Breast epithelium (tissue), 4 donors: ENCODE measurements at regions not wholly inside any gene's neighbourhood (a gene's known extent, or its start where the extent isn't known, plus 50 kb on each side); places are given as distances from the start of the nearest gene placed in this dataset.

ENCODE experiments used
- DNase-seq, 2 donors: peaks; one replicate each; pipeline ENCODE4 v3.0.0-alpha.2; 2019; ENCODE audit warnings: low spot score in 2 of 2
- H3K27ac ChIP-seq, 2 donors: fragments of 200-600 bp; sonication (generic) in 1 of 2; one replicate each; pipeline ENCODE4 v1.5.1; 2016 to 2019; ENCODE audit warnings: mild to moderate bottlenecking in 1 of 2
- H3K27me3 ChIP-seq, 2 donors: fragments of 200-600 bp; sonication (generic) in 1 of 2; one replicate each; pipeline versions ENCODE4 v1.5.1 to v1.6.0; 2017 to 2019; ENCODE audit warnings: control low read depth in 1 of 2, mild to moderate bottlenecking in 1 of 2
- H3K36me3 ChIP-seq: fragments of 200-600 bp; one replicate; pipeline ENCODE4 v1.5.1; 2019
- H3K4me1 ChIP-seq, 2 donors: fragments of 200-600 bp; sonication (generic); one replicate each; pipeline ENCODE4 v1.5.1; 2016 to 2019; ENCODE audit warnings: control low read depth in 1 of 2
- H3K4me3 ChIP-seq, 3 donors: fragments of 200-600 bp; sonication (generic); 1 replicate in 2 of 3; 2 replicates in 1 of 3; pipeline ENCODE4 v1.5.1; 2016 to 2019; ENCODE audit warnings: mild to moderate bottlenecking in 3 of 3, moderate library complexity in 2 of 3
- H3K9me3 ChIP-seq, 2 donors: fragments of 200-600 bp; sonication (generic) in 1 of 2; one replicate each; pipeline ENCODE4 v1.5.1; 2016 to 2019; ENCODE audit warnings: control low read depth in 1 of 2
- POLR2A ChIP-seq: fragments of 450-650 bp; IDR thresholded peaks from one replicate; pipeline ENCODE4 v1.6.1; 2016; ENCODE audit warnings: antibody characterized with exemption, mild to moderate bottlenecking, moderate library complexity
- POLR2AphosphoS5 ChIP-seq, 3 donors: sonication (generic); formaldehyde crosslinking; IDR thresholded peaks; one replicate each; pipeline ENCODE4 v1.6.1; 2017; ENCODE audit warnings: antibody characterized with exemption in 3 of 3
- intact Hi-C: fragments of 100-400 bp; cut with DNase I; formaldehyde crosslinking; loops from one replicate; pipeline ENCODE4 v1.15.1; 2023; ENCODE audit warnings: low total_unique reads
- TF ChIP-seq, protein P1 (sequence below), 3 donors: fragments of 450-650 bp; IDR thresholded peaks; one replicate each; pipeline ENCODE4 v1.5.1; 2016 to 2017; ENCODE audit warnings: antibody characterized with exemption in 3 of 3, mild to moderate bottlenecking in 3 of 3, moderate library complexity in 3 of 3

DNA sequence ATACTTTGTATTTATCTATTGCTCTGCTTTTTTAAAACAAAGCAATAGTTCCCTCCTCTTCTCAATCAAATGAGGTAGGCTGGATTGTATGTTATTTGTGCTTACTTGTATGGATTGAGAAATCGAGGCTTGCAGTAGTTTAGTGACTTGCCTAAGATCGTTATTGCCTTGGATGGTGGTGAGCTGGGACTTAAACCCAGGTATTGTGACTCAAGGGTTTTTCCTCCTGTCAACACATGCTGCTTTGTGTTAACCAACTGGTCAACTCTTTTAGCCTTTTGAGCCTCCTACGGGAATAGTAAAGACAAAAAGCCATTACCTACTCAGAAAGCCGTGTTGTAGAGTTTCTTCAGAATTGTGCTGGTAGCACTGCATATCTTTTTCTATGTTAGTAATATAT, 95.2 kb upstream of the THUMPD2 start:
- H3K27me3 ChIP-seq, result no peaks in the 10 kb centered on the region
- H3K4me1 ChIP-seq, result no peaks in the 10 kb centered on the region
- no peak overlapping the region for H3K27ac ChIP-seq
- intact Hi-C loops, result no loop called here
- H3K4me3 ChIP-seq, result no peak overlapping the region
- H3K9me3 ChIP-seq, result no peaks in the 10 kb centered on the region
- no peaks in the 10 kb centered on the region for H3K36me3 ChIP-seq
- no peak for DNase-seq
- no peak for TF ChIP-seq POLR2AphosphoS5 (IDR thresholded peaks at IDR 0.05)
- TF ChIP-seq POLR2A, result no peak
- TF ChIP-seq, protein P1, sequence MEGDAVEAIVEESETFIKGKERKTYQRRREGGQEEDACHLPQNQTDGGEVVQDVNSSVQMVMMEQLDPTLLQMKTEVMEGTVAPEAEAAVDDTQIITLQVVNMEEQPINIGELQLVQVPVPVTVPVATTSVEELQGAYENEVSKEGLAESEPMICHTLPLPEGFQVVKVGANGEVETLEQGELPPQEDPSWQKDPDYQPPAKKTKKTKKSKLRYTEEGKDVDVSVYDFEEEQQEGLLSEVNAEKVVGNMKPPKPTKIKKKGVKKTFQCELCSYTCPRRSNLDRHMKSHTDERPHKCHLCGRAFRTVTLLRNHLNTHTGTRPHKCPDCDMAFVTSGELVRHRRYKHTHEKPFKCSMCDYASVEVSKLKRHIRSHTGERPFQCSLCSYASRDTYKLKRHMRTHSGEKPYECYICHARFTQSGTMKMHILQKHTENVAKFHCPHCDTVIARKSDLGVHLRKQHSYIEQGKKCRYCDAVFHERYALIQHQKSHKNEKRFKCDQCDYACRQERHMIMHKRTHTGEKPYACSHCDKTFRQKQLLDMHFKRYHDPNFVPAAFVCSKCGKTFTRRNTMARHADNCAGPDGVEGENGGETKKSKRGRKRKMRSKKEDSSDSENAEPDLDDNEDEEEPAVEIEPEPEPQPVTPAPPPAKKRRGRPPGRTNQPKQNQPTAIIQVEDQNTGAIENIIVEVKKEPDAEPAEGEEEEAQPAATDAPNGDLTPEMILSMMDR (IDR thresholded peaks at IDR 0.05), result no peak

DNA sequence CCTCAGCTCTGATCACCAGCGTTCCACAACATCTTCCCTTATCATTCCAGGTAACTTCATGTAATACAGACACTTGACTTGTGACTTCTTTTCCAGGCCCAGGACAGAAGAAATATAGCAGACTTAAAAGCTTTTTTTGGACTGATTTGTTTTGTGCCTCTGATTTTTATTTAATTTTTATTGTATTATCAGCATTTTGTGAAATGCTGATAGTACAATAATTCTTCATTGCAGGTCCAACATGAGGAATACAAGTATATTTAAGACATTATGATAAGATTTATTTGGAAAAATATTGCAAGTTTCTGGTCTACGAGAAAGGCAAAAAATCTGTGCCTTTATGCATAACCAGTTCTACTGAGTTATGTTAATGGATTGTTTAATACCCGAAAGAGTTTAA, 94.5 kb upstream of the THUMPD2 start:
- H3K4me1 ChIP-seq, result no peaks in the 10 kb centered on the region
- H3K9me3 ChIP-seq, result no peaks in the 10 kb centered on the region
- H3K36me3 ChIP-seq, result no peaks in the 10 kb centered on the region
- no peak overlapping the region for H3K27ac ChIP-seq
- H3K4me3 ChIP-seq, result no peak overlapping the region
- H3K27me3 ChIP-seq, result no peaks in the 10 kb centered on the region
- intact Hi-C loops, result no loop called here
- no peak for TF ChIP-seq POLR2AphosphoS5 (IDR thresholded peaks at IDR 0.05)
- no peak for TF ChIP-seq POLR2A
- TF ChIP-seq, protein P1 (IDR thresholded peaks at IDR 0.05), result no peak
- no peak for DNase-seq

DNA sequence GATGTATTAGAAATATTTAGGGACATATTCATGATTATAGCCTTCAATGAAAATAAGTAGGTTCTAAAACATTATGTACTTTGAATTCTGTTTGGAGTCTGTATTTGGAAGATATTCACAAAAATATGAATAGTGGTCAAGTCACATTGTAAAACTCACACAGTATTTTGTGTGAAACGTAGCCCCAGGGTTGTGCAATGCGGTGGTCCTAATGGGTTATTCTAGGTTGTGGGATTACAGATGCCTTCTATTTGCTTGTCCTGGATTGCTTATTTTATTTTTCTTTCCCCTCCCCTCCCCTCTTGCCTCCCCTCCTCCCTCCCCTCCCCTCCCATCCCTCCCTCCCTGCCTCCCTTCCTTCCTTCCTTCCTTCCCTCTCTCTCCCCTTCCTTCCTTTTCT, 93.7 kb upstream of the THUMPD2 start:
- H3K27me3 ChIP-seq, result no peaks in the 10 kb centered on the region
- H3K36me3 ChIP-seq, result no peaks in the 10 kb centered on the region
- TF ChIP-seq POLR2A (no peak), POLR2AphosphoS5 (IDR thresholded peaks at IDR 0.05) (no peak)
- TF ChIP-seq, protein P1 (IDR thresholded peaks at IDR 0.05), result no peak
- no peak overlapping the region for H3K27ac ChIP-seq
- no peaks in the 10 kb centered on the region for H3K9me3 ChIP-seq
- no peak for DNase-seq
- H3K4me1 ChIP-seq, result no peaks in the 10 kb centered on the region
- intact Hi-C loops, result no loop called here
- H3K4me3 ChIP-seq, result no peak overlapping the region

DNA sequence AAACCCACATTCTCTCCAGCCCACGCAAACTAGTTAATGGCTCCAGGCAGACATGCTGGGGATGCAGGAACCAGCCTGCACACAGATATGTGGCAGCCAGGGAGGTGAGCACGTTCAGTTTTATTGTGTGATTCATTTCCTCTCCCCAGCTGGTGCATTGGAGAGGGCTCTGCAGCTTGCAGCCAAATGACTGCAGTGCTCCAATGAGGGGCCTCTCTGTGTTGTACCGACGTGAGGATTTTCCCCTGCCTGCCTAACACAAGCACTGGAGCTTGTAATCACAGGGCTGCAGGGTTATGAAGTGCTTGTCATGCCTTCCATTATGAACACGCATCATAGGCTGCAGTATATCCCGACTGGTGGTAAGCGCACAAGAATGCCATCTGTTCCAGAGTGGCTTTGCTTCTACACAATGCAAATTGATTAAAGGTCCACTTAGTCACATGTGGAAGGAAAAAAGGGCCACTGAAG, 92.3 kb upstream of the THUMPD2 start:
- peak in 1 of 2 donors; percentile 24 for DNase-seq
- Histone ChIP-seq H3K4me1 (no peaks in the 10 kb centered on the region), H3K27ac (no peak overlapping the region), H3K9me3 (no peaks in the 10 kb centered on the region), H3K27me3 (no peaks in the 10 kb centered on the region), H3K36me3 (no peaks in the 10 kb centered on the region), H3K4me3 (no peak overlapping the region)
- intact Hi-C loops, result no loop called here
- no peak for TF ChIP-seq POLR2A
- TF ChIP-seq POLR2AphosphoS5 (IDR thresholded peaks at IDR 0.05), result no peak
- TF ChIP-seq, protein P1 (IDR thresholded peaks at IDR 0.05), result no peak

DNA sequence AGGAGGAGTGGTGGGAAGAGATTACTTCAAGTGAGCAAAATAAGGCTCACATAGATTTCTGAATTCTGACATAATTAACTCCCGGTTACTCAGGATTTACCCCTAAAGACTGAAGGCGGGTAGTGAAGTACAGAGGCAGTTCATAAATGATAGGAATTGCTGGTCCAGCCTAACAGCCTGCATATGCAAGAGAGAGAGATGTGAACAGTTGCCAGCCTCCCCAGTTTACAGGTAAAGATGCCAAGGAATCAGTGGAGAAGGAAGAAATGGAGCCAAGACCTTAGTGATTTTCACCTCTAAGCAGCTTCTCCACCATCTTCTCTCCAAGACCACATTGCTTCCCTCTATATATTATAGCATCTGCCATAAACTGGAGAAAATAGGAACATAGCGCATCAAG, 91.8 kb upstream of the THUMPD2 start:
- intact Hi-C loops, result no loop called here
- Histone ChIP-seq H3K27ac (no peak overlapping the region), H3K9me3 (no peaks in the 10 kb centered on the region), H3K27me3 (no peaks in the 10 kb centered on the region), H3K4me1 (no peaks in the 10 kb centered on the region), H3K4me3 (no peak overlapping the region), H3K36me3 (no peaks in the 10 kb centered on the region)
- TF ChIP-seq POLR2AphosphoS5 (IDR thresholded peaks at IDR 0.05), result no peak
- TF ChIP-seq, protein P1 (IDR thresholded peaks at IDR 0.05), result no peak
- TF ChIP-seq POLR2A, result no peak
- no peak for DNase-seq
